ENCODE measurements at regions not wholly inside any gene's neighbourhood (a gene's known extent, or its start where the extent isn't known, plus 50 kb on each side); places are given as distances from the start of the nearest gene placed in this dataset.

DNA sequence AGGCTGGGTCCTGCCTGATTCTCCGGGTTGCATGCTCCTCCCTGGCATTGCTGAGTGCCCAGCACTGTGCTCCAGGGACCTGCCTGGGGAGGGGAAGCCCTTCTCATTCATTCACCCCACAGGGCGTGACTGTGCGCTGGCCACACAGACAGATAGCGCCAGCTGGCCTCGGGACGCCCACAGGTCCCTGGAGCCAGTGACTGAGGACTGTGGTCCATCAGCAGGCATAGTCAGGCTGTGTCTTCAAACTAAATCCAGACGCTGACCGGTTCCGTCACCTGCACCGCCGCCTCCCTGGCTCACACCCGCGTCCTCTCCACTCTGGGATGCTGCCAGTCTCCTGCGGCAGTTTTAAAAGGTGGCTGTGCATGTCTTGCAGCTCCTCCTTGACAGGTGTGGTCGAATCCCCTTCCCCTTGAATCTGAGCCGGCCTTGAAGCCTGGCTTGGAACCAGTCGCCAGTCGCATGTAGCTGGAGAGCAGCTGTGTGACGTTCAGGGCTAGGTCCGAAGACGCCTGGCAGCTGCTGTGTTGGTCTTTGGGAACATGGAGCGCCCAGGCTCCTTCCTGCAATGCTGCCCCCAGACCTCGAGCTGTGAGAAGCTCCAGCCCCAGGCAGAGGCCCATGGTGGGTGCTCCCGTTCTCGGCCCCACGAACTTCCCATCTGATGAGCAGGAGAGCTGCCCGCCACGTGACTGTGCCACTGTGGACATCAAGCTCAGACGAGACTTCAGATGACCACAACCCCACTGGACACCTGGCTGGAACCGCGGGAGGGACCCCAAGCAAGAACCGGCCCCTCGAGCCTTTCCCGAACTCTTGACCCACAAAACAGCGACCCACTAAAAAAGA lies 94.1 kb downstream of the ADRA2C start:
- intact Hi-C loops (cut with DNase I; ENCODE audit: low total_unique reads) = no loop called here
- WGBS, 5 donors = 71 to 83% (median 81%) methylated on average over 27 to 35 of the region's 35 CpGs
- TF ChIP-seq, protein P1, sequence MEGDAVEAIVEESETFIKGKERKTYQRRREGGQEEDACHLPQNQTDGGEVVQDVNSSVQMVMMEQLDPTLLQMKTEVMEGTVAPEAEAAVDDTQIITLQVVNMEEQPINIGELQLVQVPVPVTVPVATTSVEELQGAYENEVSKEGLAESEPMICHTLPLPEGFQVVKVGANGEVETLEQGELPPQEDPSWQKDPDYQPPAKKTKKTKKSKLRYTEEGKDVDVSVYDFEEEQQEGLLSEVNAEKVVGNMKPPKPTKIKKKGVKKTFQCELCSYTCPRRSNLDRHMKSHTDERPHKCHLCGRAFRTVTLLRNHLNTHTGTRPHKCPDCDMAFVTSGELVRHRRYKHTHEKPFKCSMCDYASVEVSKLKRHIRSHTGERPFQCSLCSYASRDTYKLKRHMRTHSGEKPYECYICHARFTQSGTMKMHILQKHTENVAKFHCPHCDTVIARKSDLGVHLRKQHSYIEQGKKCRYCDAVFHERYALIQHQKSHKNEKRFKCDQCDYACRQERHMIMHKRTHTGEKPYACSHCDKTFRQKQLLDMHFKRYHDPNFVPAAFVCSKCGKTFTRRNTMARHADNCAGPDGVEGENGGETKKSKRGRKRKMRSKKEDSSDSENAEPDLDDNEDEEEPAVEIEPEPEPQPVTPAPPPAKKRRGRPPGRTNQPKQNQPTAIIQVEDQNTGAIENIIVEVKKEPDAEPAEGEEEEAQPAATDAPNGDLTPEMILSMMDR (IDR thresholded peaks at IDR 0.05 in 8 of 11, conservative IDR thresholded peaks at IDR 0.05 in 3 of 11) = no peak
- TF ChIP-seq POLR2A (IDR thresholded peaks at IDR 0.05) (no peak), POLR2AphosphoS5 (IDR thresholded peaks at IDR 0.05) (no peak)

DNA sequence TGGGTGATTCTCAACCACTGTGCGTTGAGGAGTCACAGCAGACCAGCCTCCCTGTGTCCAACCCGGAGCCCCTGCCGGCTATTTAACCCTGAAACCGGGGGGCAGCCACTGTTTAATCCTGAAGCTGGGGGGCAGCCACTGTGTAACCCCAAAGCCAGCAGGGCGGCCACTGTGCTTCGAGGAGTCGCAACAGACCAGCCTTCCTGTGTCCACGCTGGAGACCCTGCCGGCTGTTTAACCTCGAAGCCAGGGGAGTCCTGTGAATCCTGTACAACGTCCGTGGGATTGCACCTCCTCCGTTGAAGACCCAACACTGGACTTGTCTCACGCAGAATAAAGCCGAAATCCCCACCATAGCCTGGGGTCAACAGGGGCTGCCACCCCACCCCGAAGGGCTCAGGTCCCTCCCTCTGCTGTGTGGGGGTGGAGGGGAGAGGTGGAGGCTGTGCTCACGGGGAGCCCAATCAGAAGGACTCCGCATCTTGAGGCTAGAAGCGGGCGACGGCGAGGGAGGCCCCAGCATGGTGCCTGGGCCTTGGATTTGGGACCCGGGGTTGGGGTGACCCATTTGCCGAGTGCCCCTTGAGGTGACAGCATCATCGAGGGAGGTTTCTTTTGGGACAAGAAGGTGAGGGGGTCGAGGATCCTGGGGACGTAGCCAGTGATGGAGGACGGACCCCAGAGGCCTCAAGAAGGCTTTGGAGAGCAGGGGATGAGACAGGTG lies 94.9 kb downstream of the ADRA2C start:
- Histone ChIP-seq H3K9me3 (no peaks in the 10 kb centered on the region), H3K27me3 (replicated peaks in 1 of 7) (peaks cover 0 to 83% (median 15%) of the 10 kb centered on the region in 7 donors), H3K27ac (no peak overlapping the region), H3K36me3 (no peaks in the 10 kb centered on the region), H3K4me3 (no peak overlapping the region), H3K4me1 (peaks cover 0 to 9% (median 2%) of the 10 kb centered on the region in 6 donors)
- TF ChIP-seq POLR2AphosphoS5 (IDR thresholded peaks at IDR 0.05) (no peak), POLR2A (IDR thresholded peaks at IDR 0.05) (no peak)
- TF ChIP-seq, protein P1 (IDR thresholded peaks at IDR 0.05 in 8 of 11, conservative IDR thresholded peaks at IDR 0.05 in 3 of 11) = no peak
- 86 to 92% (median 89%) methylated on average over 26 to 28 of the region's 28 CpGs for WGBS, 5 donors
- intact Hi-C loops (cut with DNase I; ENCODE audit: low total_unique reads) = no loop called here
- no peak for DNase-seq

More for the DNA sequence above, 94.1 kb downstream of the ADRA2C start:
- no peaks in the 10 kb centered on the region for H3K36me3 ChIP-seq
- H3K4me3 ChIP-seq = no peak overlapping the region
- H3K9me3 ChIP-seq = no peaks in the 10 kb centered on the region
- DNase-seq = no peak
- no peak overlapping the region for H3K27ac ChIP-seq
- H3K27me3 ChIP-seq (replicated peaks in 1 of 7) = peaks cover 0 to 84% (median 11%) of the 10 kb centered on the region in 7 donors
- H3K4me1 ChIP-seq = peaks cover 0 to 9% (median 2%) of the 10 kb centered on the region in 6 donors

DNA sequence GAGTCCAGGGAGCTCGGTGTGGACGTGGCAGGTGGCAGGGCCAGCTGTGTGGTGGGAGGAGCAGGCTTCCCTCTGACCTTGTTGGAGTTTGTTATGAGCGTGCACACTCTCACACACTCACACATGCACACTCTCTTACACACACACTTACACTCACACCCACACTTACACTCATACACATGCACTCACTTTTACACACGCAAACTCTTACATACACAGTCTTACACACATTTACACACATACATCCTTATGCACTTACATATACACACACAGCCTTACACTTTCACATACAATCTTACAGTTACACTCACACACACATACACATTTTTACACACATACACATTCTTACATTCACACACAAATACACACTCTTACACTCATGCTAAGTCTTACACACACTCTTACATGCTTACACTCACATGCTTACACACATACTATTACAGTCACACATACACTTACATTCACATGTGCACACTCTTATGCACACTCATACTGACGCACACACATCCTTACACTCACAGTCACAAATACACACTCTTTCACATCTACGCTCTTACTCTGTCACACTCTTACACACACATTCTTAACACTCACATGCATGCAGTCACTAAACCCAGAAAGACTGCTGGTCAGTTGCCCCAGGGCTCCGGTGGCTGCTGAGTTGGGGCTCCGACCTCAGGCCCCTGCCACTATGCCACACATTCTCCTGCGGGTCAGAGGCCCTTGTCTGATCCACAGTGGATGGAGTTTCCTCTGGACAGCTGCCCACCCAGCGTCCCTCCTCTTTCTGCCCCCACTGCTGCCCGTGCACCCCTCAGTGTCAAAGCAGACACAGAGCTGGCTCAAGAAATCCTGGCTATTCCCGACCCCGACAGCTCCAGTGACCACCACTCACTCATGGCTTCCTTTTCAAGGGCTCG lies 95.8 kb downstream of the ADRA2C start:
- TF ChIP-seq POLR2AphosphoS5 (IDR thresholded peaks at IDR 0.05) = no peak
- TF ChIP-seq, protein P1 (IDR thresholded peaks at IDR 0.05 in 8 of 11, conservative IDR thresholded peaks at IDR 0.05 in 3 of 11) = no peak
- no peak for TF ChIP-seq POLR2A (IDR thresholded peaks at IDR 0.05)

More for the DNA sequence above, 95.8 kb downstream of the ADRA2C start:
- H3K36me3 ChIP-seq = no peaks in the 10 kb centered on the region
- peaks cover 0 to 91% (median 15%) of the 10 kb centered on the region in 7 donors for H3K27me3 ChIP-seq (replicated peaks in 1 of 7)
- no peak for DNase-seq
- WGBS, 5 donors = 51 to 60% (median 59%) methylated on average over 14 of the region's 14 CpGs
- peaks cover 0 to 9% (median 2%) of the 10 kb centered on the region in 6 donors for H3K4me1 ChIP-seq
- no peak overlapping the region for H3K27ac ChIP-seq
- intact Hi-C loops (cut with DNase I; ENCODE audit: low total_unique reads) = no loop called here
- no peak overlapping the region for H3K4me3 ChIP-seq
- H3K9me3 ChIP-seq = no peaks in the 10 kb centered on the region

Data from spleen (tissue), 11 donors.